ENCODE measurements at regions not wholly inside any gene's neighbourhood (a gene's known extent, or its start where the extent isn't known, plus 50 kb on each side); places are given as distances from the start of the nearest gene placed in this dataset.

DNA sequence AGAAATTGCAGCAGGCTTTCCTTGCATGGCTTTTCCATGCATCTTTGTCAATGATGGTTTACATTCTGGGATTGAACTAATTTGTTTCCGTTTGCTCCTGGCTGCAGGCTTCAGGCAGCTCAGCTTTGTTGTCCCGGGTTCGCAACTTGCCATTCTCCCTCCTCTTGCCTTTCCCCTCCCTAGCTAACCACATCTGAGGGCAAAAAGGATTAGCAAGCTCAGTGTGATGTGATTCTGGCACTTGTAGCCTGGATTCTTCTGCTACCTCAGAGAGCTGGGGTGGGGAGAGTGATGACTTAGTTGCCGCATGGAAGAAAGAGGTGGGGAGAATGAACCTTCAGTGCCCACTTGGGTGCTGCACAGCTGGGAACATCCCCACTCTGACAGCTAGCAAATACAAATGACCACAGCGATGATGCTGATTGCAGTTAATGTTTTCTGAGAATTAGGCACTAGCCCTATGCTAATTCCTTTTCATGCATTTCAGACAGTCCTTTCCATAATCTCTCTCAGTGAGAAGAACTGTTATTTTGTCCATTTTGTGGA lies 120.2 kb upstream of the SALL1 start:
- TF ChIP-seq, protein P1, sequence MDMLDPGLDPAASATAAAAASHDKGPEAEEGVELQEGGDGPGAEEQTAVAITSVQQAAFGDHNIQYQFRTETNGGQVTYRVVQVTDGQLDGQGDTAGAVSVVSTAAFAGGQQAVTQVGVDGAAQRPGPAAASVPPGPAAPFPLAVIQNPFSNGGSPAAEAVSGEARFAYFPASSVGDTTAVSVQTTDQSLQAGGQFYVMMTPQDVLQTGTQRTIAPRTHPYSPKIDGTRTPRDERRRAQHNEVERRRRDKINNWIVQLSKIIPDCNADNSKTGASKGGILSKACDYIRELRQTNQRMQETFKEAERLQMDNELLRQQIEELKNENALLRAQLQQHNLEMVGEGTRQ (IDR thresholded peaks at IDR 0.05; ENCODE audit: low read depth, low read length), result no peak
- TF ChIP-seq RAD21 (IDR thresholded peaks at IDR 0.05; ENCODE audit: low read length) (no peak), MAZ (IDR thresholded peaks at IDR 0.05; ENCODE audit: borderline replicate concordance, low read depth, low read length) (no peak), CHD1 (IDR thresholded peaks at IDR 0.05; ENCODE audit: low read depth, low read length) (no peak), MXI1 (IDR thresholded peaks at IDR 0.05; ENCODE audit: borderline replicate concordance, low read depth, low read length) (no peak), NFE2L2 (IDR thresholded peaks at IDR 0.05; ENCODE audit: low read depth, low read length) (no peak), CEBPB (IDR thresholded peaks at IDR 0.05; ENCODE audit: low read depth, low read length) (no peak), MAFK (IDR thresholded peaks at IDR 0.05; ENCODE audit: low read depth, low read length) (no peak), POLR2A (IDR thresholded peaks at IDR 0.05; ENCODE audit: low read depth, low read length) (no peak), RFX5 (IDR thresholded peaks at IDR 0.05; ENCODE audit: low read depth, low read length) (no peak), SMC3 (IDR thresholded peaks at IDR 0.05; ENCODE audit: low read depth, low read length) (no peak), BHLHE40 (IDR thresholded peaks at IDR 0.05; ENCODE audit: low read depth, low read length) (no peak)
- TF ChIP-seq, protein P2, sequence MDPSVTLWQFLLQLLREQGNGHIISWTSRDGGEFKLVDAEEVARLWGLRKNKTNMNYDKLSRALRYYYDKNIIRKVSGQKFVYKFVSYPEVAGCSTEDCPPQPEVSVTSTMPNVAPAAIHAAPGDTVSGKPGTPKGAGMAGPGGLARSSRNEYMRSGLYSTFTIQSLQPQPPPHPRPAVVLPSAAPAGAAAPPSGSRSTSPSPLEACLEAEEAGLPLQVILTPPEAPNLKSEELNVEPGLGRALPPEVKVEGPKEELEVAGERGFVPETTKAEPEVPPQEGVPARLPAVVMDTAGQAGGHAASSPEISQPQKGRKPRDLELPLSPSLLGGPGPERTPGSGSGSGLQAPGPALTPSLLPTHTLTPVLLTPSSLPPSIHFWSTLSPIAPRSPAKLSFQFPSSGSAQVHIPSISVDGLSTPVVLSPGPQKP (IDR thresholded peaks at IDR 0.05; ENCODE audit: borderline replicate concordance, low read depth, low read length), result no peak
- TF ChIP-seq, protein P3, sequence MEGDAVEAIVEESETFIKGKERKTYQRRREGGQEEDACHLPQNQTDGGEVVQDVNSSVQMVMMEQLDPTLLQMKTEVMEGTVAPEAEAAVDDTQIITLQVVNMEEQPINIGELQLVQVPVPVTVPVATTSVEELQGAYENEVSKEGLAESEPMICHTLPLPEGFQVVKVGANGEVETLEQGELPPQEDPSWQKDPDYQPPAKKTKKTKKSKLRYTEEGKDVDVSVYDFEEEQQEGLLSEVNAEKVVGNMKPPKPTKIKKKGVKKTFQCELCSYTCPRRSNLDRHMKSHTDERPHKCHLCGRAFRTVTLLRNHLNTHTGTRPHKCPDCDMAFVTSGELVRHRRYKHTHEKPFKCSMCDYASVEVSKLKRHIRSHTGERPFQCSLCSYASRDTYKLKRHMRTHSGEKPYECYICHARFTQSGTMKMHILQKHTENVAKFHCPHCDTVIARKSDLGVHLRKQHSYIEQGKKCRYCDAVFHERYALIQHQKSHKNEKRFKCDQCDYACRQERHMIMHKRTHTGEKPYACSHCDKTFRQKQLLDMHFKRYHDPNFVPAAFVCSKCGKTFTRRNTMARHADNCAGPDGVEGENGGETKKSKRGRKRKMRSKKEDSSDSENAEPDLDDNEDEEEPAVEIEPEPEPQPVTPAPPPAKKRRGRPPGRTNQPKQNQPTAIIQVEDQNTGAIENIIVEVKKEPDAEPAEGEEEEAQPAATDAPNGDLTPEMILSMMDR (conservative IDR thresholded peaks at IDR 0.05; ENCODE audit: low read depth, low read length), result no peak
- no peak overlapping the region for H2BK15ac ChIP-seq (ENCODE audit: low read depth, low read length)
- H3K36me3 ChIP-seq (ENCODE audit: control insufficient read depth, insufficient read depth, low read length), result no peaks in the 10 kb centered on the region
- no peak overlapping the region for H3K18ac ChIP-seq (ENCODE audit: low read depth, low read length)
- no peaks in the 10 kb centered on the region for H3K9me1 ChIP-seq (ENCODE audit: insufficient read depth, low read length)
- peaks cover 6% of the 10 kb centered on the region for H3K27me3 ChIP-seq (ENCODE audit: control insufficient read depth, insufficient read depth, low read length)
- H3K14ac ChIP-seq (replicated peaks; ENCODE audit: low read depth, low read length), result no peak overlapping the region
- DNase-seq, result no peak
- H4K8ac ChIP-seq (ENCODE audit: low read depth in 2 of 2, low read length in 2 of 2), result no peak overlapping the region
- no peak overlapping the region for H4K91ac ChIP-seq (ENCODE audit: insufficient read depth, low read depth, low read length)
- WGBS, 2 experiments (ENCODE audit: extremely low coverage in 2 of 2, insufficient read length in 1 of 2), result no CpG with 5 or more reads among the region's 5 CpGs
- no peak overlapping the region for H4K5ac ChIP-seq (ENCODE audit: low read depth, low read length)
- no peak overlapping the region for H3K27ac ChIP-seq (ENCODE audit: insufficient read depth, low read length)
- intact Hi-C loops (cut with micrococcal nuclease), result no loop called here
- H2BK120ac ChIP-seq (ENCODE audit: low read depth, low read length), result no peak overlapping the region
- H2BK20ac ChIP-seq (ENCODE audit: low read depth, low read length), result no peak overlapping the region
- no peak overlapping the region for H2AFZ ChIP-seq (replicated peaks; ENCODE audit: low read length, poor library complexity)
- no peak overlapping the region for H3K4me2 ChIP-seq (ENCODE audit: low read depth, low read length)
- BruUV-seq (replicated peaks), result no TSS peak
- ATAC-seq (ENCODE audit: low read depth), result no peak
- POLR2A ChIA-PET (ENCODE audit: unreplicated experiment), result no interaction called here
- no peak overlapping the region for H3K4me3 ChIP-seq (ENCODE audit: insufficient read depth, low read depth, low read length)
- H2AK9ac ChIP-seq (replicated peaks; ENCODE audit: low read depth, low read length, poor library complexity), result no peak overlapping the region
- H3K4me1 ChIP-seq (ENCODE audit: control insufficient read depth, insufficient read depth, low read length), result no peaks in the 10 kb centered on the region
- H2BK5ac ChIP-seq (ENCODE audit: low read depth, low read length, poor library complexity, severe bottlenecking), result no peak overlapping the region
- no peaks in the 10 kb centered on the region for H4K20me1 ChIP-seq (ENCODE audit: insufficient read depth, low read length)
- no peaks in the 10 kb centered on the region for H3K9me3 ChIP-seq (ENCODE audit: control insufficient read depth, insufficient read depth, low read length)
- in situ Hi-C loops (cut with MboI; ENCODE audit: low sequenced_read_pairs), result no loop called here
- no peak overlapping the region for H3K9ac ChIP-seq (ENCODE audit: low read depth, low read length)
- dilution Hi-C loops (cut with HindIII; ENCODE audit: low sequenced_read_pairs, unreplicated experiment), result no loop called here
- no peak overlapping the region for H3K4ac ChIP-seq (ENCODE audit: low read depth, low read length)
- H3K79me1 ChIP-seq (ENCODE audit: low read depth in 1 of 2, low read length in 2 of 2), result no peaks in the 10 kb centered on the region
- CTCF ChIA-PET, result interaction anchor here (0.6 kb wide), 2 partner anchors 18 to 21 kb away, joined by 3 read pairs; no protein-coding TSS in a partner anchor
- H3K23ac ChIP-seq (ENCODE audit: low read depth, low read length), result no peak overlapping the region
- H2AK5ac ChIP-seq (ENCODE audit: low read depth, low read length), result no peak overlapping the region
- H3K56ac ChIP-seq (ENCODE audit: extremely low read depth, insufficient read depth, low read length), result no peak overlapping the region

All from IMR-90 (cell line).